Superior temporal gyrus (tissue), 1 donor: ENCODE measurements at regions not wholly inside any gene's neighbourhood (a gene's known extent, or its start where the extent isn't known, plus 50 kb on each side); places are given as distances from the start of the nearest gene placed in this dataset.
"Not testable (repeated sequence)": the region's sequence is repeated elsewhere in the genome, so short reads cannot be mapped to it uniquely, and the experiment has no call there.

Experiments
- DNase-seq: peaks from one replicate; pipeline ENCODE4 v3.0.0-alpha.2; 2016; ENCODE audit errors: extremely low spot score

DNA sequence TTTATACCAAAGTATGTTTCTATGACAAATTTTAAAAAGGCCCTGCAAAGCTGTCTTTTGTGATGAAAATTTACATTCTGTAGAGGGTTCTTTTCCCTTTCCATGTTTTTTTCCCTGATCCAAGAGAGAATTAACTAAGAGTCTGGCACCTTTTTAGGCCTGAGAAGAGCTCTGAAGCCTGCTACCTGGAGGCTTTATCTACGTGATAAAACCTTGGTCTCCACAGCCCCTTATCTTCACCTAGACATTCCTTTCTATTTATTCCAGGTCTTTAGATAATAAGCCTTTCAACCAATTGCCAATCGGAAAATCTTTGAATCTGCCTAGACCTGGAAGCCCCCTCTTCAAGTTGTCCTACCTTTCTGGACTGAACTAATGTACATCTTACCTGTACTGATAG, 774.1 kb upstream of the LRRTM1 start:
- no peak for DNase-seq

DNA sequence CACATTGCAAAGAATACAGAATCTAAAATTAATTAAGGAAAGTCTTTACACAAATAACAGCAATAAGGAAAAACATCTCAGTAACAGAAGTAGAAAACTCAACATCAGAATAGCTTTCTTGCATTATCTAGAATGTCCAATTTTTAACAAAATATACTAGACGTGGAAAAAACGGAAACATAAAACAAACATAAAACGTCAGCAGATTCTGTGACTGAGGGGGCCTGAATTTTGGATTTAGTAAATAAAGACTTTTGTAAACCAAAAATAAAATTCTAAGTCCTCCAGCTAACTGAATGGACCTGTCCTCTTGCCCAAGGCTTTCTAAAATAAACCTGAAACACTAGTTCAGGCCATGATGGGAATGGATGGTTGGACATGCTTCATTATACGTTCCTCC, 773.5 kb upstream of the LRRTM1 start:
- DNase-seq: no peak

DNA sequence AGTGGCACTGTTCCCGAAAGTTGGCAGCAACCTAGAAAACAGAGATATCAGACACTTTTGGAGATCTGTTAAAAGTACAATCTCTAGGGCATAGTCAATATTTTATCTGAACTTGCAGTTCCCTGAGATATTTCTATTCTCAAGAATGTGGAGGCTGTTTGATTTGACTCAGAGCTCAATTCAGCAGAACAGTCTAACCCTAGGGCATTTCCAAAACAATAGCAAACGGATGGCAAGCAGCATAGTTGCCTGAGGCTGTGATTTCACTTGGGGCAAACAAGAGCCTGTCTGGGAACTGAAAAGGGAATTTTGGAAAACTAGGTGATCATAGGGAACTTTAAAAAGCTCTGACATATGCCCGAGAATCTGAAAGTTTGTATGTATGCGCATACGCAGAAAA, 772.8 kb upstream of the LRRTM1 start:
- DNase-seq: no peak

DNA sequence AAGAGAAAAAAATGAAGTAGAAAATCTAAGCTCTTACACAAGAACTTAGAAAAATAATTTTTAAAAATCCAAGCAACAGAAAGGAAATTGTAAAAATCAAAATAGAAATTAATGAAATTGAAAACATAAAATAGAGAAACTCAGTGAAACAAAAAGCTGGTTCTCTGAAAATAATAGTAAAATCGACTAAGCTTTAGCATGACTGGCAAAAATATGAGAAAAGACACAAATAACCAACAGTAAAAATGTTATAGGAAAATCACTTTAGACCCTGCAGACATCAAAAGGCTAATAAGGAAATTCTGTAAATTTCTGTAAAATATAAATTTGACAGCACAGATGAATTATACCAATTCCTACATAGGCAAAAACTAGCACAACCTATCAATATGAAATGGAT, 768.9 kb upstream of the LRRTM1 start:
- no peak for DNase-seq

DNA sequence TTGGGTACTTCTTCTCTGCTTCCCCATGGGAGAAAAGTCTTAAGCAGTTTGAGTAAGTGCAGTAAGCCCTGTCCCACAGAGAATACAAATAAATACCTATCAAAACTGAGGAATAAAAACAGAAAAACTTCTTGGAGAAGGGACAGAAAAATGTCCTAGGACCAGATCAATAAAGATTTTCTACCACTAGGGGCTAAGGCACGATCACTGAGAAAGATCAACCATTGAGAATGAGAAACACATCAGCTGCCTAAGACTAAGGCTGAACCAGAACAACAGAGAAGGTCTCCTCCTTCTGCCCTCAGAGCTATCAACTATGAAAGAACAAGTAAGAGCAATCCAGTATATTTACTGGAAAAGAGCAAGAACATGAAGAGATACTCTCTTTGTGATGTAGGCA, 763.6 kb upstream of the LRRTM1 start:
- no peak for DNase-seq

DNA sequence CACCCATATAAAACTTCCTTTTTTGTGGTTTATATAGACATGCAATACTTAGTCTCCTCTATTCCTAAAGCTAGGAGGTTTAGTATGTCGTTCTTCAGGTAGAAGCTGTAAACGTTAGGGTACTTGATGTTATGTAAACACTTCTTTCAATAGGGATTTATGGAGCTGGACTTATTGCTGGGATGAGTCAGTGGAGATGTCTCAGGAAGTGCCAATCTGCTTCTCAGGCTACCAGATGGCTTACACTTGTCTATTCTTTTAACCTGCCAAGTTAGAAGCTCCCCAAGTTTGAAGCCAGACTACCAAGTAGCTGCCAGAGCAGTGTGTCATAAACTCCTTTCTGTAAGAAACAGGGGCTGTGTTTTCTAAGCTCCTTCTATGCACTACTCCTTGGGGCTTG, 756.5 kb upstream of the LRRTM1 start:
- DNase-seq: no peak

DNA sequence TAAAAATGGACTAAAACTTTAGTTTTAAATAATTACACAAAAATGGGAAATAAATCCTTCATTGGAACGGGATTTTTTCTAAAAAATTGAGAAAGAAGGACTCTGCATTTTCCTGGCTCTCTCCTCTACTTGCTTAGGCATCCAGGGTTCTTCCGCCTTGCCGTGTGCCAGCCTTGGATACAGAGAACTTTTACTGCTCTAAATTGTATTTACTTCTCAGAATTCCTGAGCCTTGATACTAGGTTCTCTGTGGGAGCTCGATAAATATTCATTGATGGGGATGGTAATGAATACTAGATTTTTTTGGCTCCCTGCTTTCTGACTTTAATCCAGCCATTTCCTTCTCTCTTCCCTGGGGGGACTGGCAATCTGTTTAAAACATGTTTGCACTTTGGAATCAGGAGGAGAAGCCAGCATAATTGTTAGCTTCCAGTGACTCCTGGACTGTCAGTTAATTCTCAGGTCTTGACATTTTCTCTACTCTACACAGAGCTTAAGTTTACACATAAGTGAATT, 746.1 kb upstream of the LRRTM1 start:
- DNase-seq: no peak

DNA sequence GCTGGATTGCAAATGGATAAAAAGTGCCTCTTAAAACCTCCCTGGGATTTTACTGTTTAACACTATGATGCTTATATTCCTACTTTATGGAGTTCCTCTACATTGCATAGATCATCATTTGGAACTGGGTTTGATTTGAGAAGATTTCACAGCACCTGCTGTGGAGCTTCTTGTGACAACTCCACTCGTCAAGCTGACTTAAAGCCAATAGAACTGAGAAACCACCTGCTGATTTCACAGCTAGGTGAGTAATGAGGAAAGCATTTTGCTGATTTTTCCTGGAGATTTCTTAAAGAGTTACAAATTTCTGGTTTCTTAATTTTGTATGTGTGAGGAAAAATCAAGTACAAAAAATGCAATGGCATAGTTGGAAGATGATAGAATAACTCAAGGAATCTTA, 739.1 kb upstream of the LRRTM1 start:
- no peak for DNase-seq

DNA sequence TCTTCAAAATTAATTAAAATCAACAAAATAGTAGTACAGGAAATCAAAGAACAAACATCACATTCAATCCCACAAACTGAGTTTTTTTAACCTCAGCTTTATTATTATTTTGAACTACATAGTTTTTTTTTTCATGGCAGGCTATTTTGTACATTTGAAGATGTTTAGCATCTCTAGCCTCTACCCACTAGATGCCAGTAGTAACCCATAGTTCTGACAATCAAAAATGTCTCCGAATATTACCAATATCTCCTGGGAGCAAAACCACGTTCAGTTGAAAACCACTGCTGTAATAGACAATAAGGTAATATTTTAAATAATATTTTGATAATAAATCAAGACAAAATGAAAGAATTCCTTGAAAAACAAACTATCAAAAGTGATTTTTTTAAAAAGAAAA, 702.6 kb upstream of the LRRTM1 start:
- no peak for DNase-seq

DNA sequence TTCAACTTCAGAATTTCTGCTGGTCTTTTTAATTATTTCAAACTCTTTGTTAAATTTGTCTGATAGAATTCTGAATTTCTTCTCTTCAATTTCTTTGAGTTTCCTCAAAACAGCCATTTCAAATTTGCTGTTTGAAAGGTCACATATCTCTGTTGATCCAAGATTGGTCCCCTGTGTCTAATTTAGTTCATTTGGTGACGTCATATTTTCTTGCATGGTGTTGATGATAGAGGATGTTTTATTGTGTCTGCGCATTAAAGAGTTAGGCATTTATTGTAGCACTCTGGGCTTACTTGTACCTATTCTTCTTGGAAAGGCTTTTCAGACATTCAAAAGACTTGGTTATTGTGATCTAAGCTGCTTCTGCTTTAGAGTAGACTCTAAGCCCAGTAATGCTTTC, 698.4 kb upstream of the LRRTM1 start:
- no peak for DNase-seq

DNA sequence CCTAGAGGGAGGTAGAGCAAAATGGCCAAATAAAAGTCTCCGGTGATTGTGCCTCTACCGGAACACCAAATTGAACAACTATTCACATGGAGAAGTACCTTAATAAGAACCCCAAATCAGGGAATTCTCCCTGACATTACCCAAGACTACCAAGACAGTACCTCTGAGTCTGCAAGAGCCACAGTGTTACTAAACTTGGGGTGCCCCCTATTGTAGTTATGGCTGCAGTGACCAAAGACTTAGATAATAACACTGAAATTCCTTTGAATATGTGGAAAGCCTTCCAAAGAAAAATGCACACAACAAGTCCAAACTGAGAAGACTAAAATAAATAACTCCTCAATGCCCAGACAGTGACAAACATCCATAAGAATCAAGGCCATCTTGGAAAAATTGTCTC, 682.9 kb upstream of the LRRTM1 start:
- DNase-seq: no peak

DNA sequence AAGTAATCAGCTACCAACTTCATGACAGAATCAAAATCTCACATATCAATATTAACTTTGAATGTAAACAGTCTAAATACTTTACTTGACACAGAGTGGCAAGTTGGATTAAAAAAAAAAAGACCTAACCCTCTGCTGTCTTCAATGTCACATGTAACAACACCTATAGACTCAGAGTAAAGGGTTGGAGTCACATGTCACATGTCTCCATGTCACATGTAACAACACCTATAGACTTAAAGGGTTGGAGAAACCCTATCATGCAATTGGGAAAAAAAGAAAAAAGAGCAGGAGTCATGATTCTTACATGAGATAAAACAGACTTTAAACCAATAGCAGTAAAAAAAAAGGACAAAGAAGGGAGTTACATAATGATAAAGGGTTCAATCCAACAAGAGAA, 665.3 kb upstream of the LRRTM1 start:
- DNase-seq: no peak

DNA sequence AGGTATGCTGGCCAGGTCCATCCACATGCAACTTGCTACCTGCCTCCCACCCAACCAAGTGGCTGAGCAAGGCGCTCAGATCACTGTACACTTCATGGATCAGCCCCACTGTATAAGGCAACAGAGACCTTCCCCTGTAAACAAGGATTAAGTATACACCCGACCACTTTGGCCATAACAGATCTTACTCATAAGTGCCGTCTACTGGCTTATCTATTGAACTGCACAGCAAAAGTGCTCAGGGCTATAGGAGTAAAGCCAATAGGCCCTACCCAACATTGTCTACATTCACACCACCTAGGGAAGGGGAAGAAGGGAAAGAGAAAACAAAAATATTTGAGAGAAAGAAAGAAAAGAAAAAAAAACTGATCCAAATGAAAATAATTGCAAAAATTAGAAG, 663.9 kb upstream of the LRRTM1 start:
- DNase-seq: no peak

DNA sequence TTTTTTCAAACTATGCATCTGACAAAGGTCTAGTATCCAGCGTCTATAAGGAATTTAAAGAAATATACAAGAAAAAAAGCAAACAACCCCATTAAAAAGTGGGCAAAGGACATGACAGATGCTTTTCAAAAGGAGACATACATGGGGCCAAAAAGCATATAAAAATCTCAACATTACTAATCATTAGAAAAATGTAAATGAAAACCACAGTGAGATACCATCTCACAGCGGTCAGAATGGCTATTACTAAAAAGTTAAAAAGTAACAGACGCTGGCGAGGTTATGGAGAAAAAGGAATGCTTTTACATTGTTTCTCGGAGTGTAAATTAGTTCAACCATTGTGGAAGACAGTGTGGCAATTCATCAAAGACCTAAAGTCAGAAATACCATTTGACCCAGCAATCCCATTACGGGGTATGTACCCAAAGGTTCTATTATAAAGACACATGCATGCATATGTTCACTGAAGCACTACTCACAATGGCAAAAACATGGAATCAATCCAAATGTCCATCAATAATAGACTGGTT, 643.1 kb upstream of the LRRTM1 start:
- no peak for DNase-seq

DNA sequence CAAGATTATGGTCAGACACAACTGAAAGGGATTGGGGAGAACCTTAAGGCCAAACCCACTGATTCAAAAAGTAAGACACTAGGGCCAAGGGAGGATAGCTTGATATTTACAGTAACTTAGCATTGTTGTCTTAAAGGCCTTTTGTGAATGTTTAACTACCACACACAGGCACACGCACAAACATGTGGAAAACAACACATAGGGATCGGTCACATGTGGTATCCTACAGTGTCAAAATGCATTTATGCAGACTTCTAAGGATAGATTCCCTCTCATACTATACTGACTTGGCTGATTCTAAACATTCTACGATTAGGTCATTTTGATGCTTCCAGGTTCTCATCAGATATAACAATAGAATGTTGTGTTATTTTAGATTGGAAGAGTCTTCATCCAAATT, 638.9 kb upstream of the LRRTM1 start:
- no peak for DNase-seq

DNA sequence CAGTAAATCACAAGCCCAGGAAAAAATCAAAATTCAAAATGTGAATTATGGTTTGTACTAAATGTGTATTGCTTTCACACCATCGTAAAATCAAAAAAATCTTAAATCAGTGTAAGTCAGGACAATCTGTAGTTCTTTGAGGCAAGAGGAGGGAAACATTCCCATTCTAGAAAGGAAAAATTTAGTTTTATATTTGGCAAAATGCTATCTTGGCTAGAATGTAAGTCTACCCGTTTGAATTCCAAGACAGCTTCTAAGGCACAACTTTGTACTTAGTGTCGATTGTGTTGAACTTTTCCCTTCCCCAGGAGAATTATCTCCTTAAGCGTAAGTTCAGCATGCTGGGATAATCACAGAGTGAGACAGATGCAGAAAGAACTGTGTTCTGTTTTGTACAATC, 638.2 kb upstream of the LRRTM1 start:
- DNase-seq: no peak

DNA sequence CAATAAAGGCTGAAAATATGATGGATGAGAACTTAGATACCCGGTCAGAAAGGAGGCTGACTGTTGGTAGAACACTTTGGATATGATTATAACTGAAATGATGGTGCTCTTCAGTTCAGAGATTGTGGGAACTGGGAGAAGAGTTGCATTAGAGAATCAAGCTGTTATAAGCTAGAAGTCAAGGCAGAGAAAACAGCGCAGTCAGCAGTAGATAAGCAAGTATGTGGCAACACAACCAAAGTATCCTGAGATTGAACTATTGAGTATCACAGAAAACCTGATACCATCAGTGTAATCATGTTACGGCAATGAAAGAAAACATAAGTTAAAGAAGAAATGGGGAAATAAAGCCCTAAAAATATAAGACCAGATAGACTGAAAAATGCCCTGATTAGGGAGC, 633.9 kb upstream of the LRRTM1 start:
- no peak for DNase-seq

DNA sequence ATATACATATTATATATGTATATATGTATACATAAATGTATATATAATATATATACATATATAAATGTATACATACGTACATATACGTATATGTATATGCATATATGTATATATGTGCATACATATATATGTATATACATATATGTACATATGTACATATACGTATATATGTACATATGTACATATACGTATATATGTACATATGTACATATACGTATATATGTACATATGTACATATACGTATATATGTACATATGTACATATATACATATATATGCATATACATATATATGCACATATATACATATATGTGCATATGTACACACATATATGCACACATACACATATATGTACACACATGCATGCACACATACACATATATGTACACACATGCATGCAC, 627.3 kb upstream of the LRRTM1 start:
- not testable (repeated sequence) for DNase-seq

DNA sequence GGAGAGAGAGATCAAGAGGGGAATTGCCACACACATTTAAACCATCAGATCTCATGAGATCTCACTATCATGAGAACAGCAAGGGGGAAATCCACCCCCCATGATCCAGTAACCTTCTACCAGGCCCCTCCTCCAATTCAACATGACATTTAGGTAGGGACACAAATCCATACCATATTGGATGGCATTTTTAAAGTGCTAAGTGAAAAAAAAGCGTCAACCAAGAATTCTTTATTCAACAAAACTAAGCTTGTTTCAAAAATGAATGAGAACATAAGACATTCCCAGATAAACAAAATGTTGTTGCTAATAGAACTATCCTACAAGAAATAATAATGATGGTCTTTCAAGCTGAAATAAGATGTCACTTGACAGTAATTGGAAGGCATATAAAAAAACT, 626.2 kb upstream of the LRRTM1 start:
- no peak for DNase-seq

DNA sequence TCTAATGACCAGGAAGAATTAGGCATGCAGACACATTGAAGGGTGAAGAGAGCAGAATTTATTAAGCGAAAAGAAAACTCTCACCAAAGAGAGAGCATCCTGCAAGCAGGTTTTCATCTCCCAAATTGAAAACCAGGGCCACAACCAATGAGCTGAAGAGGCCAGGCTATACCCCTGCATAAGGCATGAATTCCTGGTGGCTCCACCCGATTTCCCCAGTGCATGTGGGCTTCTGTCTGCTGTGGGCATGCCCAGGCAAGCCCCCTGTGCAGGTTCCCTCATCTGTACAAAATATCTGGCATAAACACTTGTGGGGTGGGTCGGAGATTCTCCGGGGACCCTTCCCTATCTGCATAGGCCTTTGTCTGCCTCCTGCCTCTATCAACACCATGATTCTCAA, 621.6 kb upstream of the LRRTM1 start:
- no peak for DNase-seq

DNA sequence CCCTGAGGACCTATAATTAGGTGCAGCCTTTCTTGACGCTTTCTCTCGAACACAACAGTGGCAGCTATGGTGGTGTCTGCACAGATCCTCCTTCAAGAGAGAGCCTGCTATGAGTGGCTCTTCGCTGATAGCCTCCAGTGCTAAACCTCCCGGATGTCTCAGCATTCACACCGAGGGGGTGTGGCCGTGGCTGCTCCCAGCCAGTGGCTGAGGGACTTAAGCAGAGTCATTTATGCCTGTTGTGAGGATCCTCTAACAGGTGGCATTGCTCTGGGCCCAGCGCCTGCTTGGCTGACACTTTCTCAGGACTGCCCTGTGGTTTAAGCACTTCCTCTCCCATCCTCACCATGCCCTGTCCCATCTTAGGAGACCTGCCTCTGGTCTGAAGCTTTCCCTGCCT, 592.0 kb upstream of the LRRTM1 start:
- DNase-seq: no peak

DNA sequence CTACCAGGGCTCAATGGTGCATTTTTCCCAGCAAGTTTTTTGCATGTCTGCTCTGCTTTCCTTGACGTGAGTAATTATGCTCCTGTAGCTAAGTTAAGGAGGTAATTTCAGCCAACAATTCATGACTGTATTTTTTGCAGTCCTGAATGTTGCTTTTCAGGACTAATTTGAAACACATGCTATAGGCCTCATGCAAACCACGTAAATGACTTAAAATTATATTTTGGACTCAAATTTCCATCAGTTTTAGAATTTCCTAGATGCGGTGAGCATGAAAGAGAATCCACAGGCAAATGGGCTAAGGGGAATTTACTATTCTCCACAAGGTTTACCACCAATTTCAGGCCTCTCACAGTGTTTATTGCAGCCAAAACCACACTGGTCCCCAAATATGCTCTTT, 589.9 kb upstream of the LRRTM1 start:
- no peak for DNase-seq

DNA sequence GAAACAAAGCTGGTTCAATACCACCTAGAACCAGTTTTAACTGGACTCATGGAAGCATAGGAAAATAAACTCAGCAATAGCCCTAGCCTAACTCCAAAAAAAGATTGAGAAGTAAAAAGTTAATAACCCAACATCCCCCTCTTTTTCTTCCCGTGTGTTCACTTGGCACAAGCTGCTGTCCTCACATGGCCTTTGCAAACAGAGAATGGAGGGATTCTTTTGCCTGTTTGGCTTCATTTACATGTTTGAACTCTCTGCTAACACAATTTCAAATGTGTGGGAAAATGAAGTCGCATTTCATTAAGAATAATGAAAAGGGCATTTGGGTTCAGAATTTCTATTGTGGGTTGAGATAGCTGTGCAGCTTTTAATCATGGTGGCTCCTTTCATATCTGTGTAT, 589.2 kb upstream of the LRRTM1 start:
- DNase-seq: no peak

DNA sequence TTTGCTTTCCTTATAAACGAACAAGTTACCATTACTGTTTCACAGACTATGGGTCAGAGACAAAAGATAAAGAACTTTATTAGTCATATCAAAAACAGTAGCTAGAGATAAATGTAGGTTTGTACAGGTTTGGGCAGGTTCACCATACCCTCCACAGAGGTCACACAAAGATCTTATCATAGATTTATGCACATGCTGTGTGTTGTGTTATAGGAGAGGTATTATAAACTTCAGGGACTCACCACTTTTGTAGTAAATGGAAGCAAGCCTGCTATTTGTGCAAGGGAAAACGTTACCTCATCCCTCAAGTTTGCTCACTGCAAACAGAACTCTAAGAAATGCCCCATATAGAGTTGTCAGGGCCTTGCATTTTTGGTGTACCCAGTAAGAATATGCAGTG, 584.5 kb upstream of the LRRTM1 start:
- no peak for DNase-seq
